ENCODE measurements at regions not wholly inside any gene's neighbourhood (a gene's known extent, or its start where the extent isn't known, plus 50 kb on each side); places are given as distances from the start of the nearest gene placed in this dataset.

GRCh38 chr3:13139471-13140065, 66.3 kb upstream of the IQSEC1 start:
- TF ChIP-seq CTCF (IDR thresholded peaks at IDR 0.05) (no peak), EP300 (IDR thresholded peaks at IDR 0.05) (no peak), POLR2A (IDR thresholded peaks at IDR 0.05; ENCODE audit: low read depth) (no peak)
